ENCODE measurements at regions not wholly inside any gene's neighbourhood (a gene's known extent, or its start where the extent isn't known, plus 50 kb on each side); places are given as distances from the start of the nearest gene placed in this dataset.
A peak's percentile ranks its signal among the peaks of the same experiment; 100 is the strongest.
"Not testable (repeated sequence)": the region's sequence is repeated elsewhere in the genome, so short reads cannot be mapped to it uniquely, and the experiment has no call there.

DNA sequence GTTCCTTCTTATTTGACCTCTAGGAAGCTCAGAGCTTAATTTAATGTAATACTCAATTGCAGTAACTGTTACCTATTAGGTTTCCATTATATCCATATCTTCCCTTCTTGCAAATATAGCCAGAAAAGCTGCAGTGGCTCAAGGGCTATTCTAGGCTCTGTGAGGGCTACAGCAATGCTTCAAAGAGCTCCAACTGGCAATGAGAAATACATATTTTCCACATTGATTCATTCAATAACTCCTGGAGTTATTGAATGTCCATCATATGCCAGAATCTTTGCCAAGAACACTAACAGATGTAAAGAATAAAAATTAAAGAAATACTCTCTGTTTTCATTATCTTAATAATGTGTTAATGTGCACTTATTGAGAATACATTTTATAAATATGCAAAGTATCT, 396.9 kb upstream of the PAPPA start:
- no peak for DNase-seq

GRCh38 chr9:115757461-115757860, 396.1 kb upstream of the PAPPA start:
- DNase-seq, result peak; percentile 61

- DNase-seq, result no peak
Measured at GRCh38 chr9:115758441-115758840, 395.1 kb upstream of the PAPPA start.

GRCh38 chr9:115759426-115759825, 394.2 kb upstream of the PAPPA start:
- no peak for DNase-seq

DNA sequence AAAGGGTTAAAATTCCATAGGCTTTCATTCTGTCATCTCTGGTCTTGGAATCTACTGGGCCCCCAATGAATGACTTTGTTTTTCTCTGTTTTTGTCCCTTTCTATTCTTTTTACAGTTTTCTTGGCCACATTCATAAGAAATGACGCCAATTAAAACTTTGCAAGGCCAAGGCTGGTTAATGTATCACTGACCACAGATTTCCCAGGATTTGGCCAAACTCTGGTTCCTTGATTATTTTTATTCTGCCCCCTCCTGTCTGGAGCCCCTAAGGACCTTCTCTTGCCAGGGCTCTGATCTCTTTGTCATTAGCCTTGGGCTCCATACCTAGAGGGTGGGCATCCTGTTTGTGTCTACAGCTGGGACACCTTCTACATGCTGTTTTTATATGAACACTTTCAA, 388.9 kb upstream of the PAPPA start:
- no peak for DNase-seq

- no peak for DNase-seq
Measured at GRCh38 chr9:115765060-115765459, 388.5 kb upstream of the PAPPA start.

GRCh38 chr9:115766370-115766955, 387.1 kb upstream of the PAPPA start:
- no peak for DNase-seq

- DNase-seq, result no peak
Measured at GRCh38 chr9:115770521-115770920, 383.1 kb upstream of the PAPPA start.

DNA sequence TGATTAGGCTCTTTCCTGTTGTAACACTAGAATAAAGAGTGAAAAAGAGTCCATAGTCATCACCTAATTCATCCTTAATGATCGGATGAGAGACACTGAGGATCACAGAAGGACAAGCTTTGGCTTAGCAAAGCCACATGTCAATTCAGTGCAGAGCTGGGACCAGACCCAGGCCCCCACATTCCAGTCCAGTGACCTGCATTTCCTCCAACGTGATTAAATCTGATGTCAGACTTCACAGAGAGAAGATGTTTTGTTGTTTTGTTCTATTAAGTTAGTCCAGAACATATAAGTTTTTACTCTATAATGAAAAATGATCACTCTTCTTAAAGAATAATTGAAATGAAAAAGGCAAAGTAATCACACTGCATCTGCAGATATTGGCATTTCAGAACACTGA, 377.9 kb upstream of the PAPPA start:
- no peak for DNase-seq

GRCh38 chr9:115777610-115778009, 376.0 kb upstream of the PAPPA start:
- no peak for DNase-seq

- DNase-seq, result no peak
Measured at GRCh38 chr9:115781070-115781736, 372.4 kb upstream of the PAPPA start.

DNA sequence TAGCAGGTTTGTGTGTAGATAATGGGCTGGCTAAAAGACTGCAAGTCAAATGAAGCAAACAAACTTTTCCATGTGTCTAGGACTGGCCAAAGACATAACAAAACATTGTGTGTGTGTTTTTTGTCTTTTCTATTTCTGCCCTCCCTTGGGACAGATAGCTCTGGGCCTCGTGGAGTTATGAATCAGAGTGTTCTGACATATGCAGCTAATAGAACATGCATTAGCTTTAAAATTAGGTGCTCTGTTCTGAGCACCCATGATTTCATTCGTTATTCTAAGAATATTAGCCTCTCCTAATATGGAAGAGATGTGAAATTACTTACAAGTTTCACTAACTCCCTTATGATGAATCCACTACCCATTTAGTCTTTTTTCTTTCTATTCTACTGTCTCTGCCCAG, 367.3 kb upstream of the PAPPA start:
- DNase-seq, result no peak

GRCh38 chr9:115790520-115790919, 363.1 kb upstream of the PAPPA start:
- DNase-seq, result no peak

- no peak for DNase-seq
Measured at GRCh38 chr9:115794921-115795475, 358.6 kb upstream of the PAPPA start.

- DNase-seq, result no peak
Measured at GRCh38 chr9:115799734-115800133, 353.9 kb upstream of the PAPPA start.

GRCh38 chr9:115804206-115804605, 349.4 kb upstream of the PAPPA start:
- DNase-seq, result no peak

DNA sequence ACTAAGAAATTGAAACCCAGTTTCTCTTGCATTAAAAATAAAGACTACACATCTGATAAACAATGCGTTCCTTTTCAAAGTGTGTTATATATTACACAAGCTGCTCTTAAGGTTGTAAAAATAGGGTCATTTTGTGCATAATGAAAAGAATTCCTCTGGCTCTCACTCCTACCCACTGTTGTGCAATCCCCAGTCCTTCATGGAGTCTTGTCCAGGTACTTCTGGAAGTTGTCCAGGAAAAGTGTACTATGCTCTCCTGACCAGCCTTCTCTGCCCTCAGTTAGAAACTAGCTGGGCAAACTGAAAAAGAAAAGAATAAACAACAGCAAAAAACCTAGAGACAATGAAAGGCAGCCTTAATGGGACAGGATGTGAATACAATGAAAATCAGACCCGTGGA, 345.5 kb upstream of the PAPPA start:
- no peak for DNase-seq

DNA sequence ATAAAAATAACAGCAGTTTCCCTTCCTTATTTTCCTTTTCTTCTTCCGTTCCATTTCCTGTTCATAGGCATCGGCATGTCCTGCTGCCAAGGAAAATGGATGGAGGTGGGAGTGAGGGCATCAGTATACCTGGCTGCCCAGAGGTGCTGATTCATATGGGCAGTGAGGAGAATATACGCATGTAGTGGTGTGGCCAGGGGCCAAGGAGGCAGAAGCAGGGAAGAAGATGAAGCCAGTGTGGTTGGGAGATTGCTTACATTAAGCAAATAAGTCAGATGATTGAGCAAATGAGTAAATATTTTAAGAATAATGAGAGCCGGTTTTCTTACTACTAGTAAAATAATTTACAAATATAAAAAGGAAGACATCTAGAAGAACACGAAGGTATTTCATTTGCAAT, 344.9 kb upstream of the PAPPA start:
- DNase-seq, result no peak

DNA sequence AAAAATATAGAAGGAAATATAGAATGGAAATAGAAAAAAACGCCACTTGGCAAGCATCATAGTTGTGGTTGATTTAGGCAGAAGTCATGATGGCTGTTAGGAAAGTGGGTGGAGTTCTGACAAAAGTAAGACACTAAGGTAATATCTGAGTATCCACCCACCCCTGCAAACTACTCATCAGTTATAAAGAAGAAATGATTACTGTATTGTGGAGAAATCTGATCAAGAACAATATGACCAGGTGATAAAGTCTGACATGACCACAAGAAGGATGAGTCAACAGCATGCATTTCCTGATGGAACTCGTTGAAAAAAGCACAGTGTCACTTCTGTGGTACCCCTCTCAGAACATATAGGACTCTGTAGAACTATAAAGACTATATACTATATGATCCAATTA, 343.4 kb upstream of the PAPPA start:
- DNase-seq, result no peak

DNA sequence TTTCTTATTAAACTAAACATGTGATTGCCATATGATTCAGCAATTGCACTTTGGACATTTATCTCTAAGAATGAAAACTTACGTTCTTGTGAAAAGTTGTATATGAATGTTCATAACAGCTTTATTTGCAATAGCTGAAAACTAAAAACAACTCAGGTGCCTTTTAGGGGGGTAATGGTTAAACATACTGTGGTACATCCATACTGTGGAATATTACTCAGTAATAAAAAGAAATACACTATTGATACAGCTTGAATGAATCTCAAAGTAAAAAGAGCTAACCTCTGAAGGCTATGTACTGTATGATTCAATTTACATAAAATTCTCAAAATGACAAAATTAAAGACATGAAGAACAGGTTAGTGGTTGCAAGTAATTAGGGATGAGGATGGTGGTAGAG, 339.5 kb upstream of the PAPPA start:
- no peak for DNase-seq

GRCh38 chr9:115815786-115816185, 337.8 kb upstream of the PAPPA start:
- no peak for DNase-seq

GRCh38 chr9:115818651-115819050, 334.9 kb upstream of the PAPPA start:
- DNase-seq, result not testable (repeated sequence)

DNA sequence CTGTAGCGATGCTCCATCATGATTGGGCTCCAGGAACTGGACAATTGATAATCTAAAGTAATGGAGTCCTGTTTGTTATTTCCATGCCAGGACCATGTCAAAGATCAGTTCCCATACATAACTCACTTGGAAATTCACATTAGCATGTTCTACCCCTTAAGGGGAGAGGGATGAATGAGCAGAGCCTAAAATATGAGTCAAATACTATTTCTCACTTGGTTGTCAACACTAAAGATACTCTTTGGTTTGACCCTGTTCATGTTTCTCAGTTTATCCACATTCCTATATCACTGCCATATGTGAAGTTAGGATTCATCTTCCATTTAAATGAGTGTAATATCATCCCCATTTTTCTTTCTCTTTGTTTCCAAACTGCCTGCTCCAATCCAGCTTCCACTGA, 321.6 kb upstream of the PAPPA start:
- no peak for DNase-seq

- no peak for DNase-seq
Measured at GRCh38 chr9:115837618-115838017, 316.0 kb upstream of the PAPPA start.

DNA sequence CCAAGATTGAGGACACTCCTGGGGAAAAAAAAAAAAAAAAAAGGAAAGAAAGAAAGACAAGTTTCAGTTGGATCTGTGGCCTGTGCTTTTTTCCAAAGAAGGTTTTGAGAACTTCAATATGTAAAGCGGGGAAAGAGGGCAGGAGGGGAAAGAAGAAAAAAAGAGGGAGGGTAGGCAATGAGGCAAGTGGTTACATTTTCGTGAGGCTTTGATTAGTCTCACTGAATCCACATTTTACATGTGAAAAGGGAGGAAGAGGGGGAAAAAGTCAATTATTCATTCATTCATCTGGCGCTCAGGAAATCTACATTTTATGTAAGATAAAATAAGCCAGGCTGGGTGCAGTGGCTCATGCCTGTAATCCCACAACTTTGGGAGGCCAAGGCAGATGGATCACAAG, 315.2 kb upstream of the PAPPA start:
- no peak for DNase-seq

All from NCI-H2029 (cell line).